Neural cell (in vitro differentiated cells): ENCODE measurements at regions not wholly inside any gene's neighbourhood (a gene's known extent, or its start where the extent isn't known, plus 50 kb on each side); places are given as distances from the start of the nearest gene placed in this dataset.

Source experiments
- H2AFZ ChIP-seq: fragments of 200-600, 300-800 bp; sonication (generic), shearing (Covaris generic); 2 replicates; pipeline ENCODE4 v1.6.0; 2014; ENCODE audit warnings: low read depth, mild to moderate bottlenecking, antibody characterized with exemption, low read length, moderate library complexity
- H3F3A ChIP-seq: fragments of 200-600 bp; shearing (Covaris generic); 2 replicates; pipeline ENCODE4 v1.6.1; 2016; ENCODE audit warnings: mild to moderate bottlenecking, moderate library complexity, mixed read lengths, antibody characterized with exemption, low read length; ENCODE audit not compliant: insufficient read depth, poor library complexity, severe bottlenecking
- H3K27ac ChIP-seq: fragments of 200-600, 300-800 bp; sonication (generic), shearing (Covaris generic); 2 replicates; pipeline ENCODE4 v1.5.1; 2014; ENCODE audit warnings: mild to moderate bottlenecking, low read length, moderate library complexity
- H3K27me3 ChIP-seq: fragments of 300-800, 200-600 bp; sonication (generic), shearing (Covaris generic); 2 replicates; pipeline ENCODE4 v1.6.0; 2014; ENCODE audit warnings: mild to moderate bottlenecking, low read depth, low read length, moderate library complexity; ENCODE audit not compliant: insufficient read depth
- H3K36me3 ChIP-seq: fragments of 300-800, 200-600 bp; sonication (generic), shearing (Covaris generic); 2 replicates; pipeline ENCODE4 v1.5.1; 2014; ENCODE audit warnings: mild to moderate bottlenecking, antibody characterized with exemption, low read length, moderate library complexity; ENCODE audit not compliant: insufficient read depth
- H3K4me2 ChIP-seq: fragments of 300-800, 200-600 bp; sonication (generic), shearing (Covaris generic); 2 replicates; pipeline ENCODE4 v1.6.0; 2014; ENCODE audit warnings: mild to moderate bottlenecking, low read length
- H3K4me3 ChIP-seq: fragments of 300-800, 200-600 bp; sonication (generic), shearing (Covaris generic); 2 replicates; pipeline ENCODE4 v1.5.1; 2014; ENCODE audit warnings: mild to moderate bottlenecking, low read length, moderate library complexity
- H3K79me2 ChIP-seq: fragments of 200-600 bp; shearing (Covaris generic); replicated peaks from 2 replicates; pipeline ENCODE4 v1.6.0; 2014; ENCODE audit warnings: mild to moderate bottlenecking, low read length, moderate library complexity; ENCODE audit not compliant: insufficient read depth
- H3K9ac ChIP-seq: fragments of 300-800, 200-600 bp; sonication (generic), shearing (Covaris generic); 2 replicates; pipeline ENCODE4 v1.6.1; 2016; ENCODE audit warnings: mild to moderate bottlenecking, low read length, mixed read lengths
- H3K9me2 ChIP-seq: fragments of 200-600 bp; shearing (Covaris generic); 2 replicates; pipeline ENCODE4 v1.6.1; 2016; ENCODE audit warnings: mild to moderate bottlenecking, low read length, mixed read lengths; ENCODE audit not compliant: insufficient read depth
- H3K9me3 ChIP-seq: fragments of 200-600, 300-800 bp; sonication (generic), shearing (Covaris generic); 2 replicates; pipeline ENCODE4 v1.6.1; 2016; ENCODE audit warnings: mild to moderate bottlenecking, mixed run types, low read length, moderate library complexity, mixed read lengths
- H4K20me1 ChIP-seq: fragments of 200-600 bp; shearing (Covaris generic); 2 replicates; pipeline ENCODE4 v1.6.1; 2016; ENCODE audit warnings: mild to moderate bottlenecking, mixed run types; ENCODE audit not compliant: insufficient read depth
- REST ChIP-seq: IDR thresholded peaks from 2 replicates; pipeline ENCODE4 v1.6.1; 2012; ENCODE audit warnings: borderline replicate concordance
- TF ChIP-seq, protein P1 (sequence below): fragments of 450-650 bp; IDR thresholded peaks from 2 replicates; pipeline ENCODE4 v1.5.1; 2014; ENCODE audit warnings: antibody characterized with exemption, mild to moderate bottlenecking, moderate library complexity; ENCODE audit not compliant: poor library complexity, severe bottlenecking

DNA sequence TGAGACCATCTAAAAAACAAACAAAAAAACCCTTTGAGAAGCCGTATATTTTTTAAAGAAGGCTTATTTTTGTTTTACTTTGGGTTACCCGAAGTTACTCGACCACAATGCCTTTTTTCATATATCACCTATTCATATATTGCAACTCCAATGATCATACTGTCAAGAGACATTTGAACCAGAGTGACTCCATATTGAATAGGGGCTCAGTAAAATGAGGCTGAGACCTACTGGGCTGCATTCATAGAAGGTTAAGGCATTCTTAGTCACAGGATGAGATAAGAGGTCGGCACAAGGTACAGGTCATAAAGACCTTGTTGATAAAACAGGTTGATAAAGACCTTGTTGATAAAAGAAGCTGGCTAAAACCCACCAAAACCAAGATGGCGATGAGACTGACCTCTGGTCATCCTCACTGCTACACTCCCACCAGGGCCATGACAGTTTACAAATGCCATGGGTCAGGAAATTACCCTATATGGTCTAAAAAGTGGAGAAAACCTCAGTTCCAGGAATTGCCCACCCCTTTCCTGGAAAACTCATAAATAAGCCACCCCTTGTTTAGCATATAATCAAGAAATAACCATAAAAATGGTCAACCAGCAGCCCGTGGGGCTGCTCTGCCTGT lies 50.0 kb upstream of the PKP2 start:
- Histone ChIP-seq H4K20me1 (no peaks in the 10 kb centered on the region), H3K9ac (no peak overlapping the region), H3K4me3 (no peak overlapping the region), H3K79me2 (no peaks in the 10 kb centered on the region), H3K27ac (no peak overlapping the region), H3K9me3 (no peaks in the 10 kb centered on the region), H3K36me3 (no peaks in the 10 kb centered on the region), H3K4me2 (no peak overlapping the region), H3K9me2 (no peaks in the 10 kb centered on the region), H2AFZ (no peak overlapping the region), H3F3A (no peaks in the 10 kb centered on the region), H3K27me3 (no peaks in the 10 kb centered on the region)
- TF ChIP-seq REST: no peak
- TF ChIP-seq, protein P1, sequence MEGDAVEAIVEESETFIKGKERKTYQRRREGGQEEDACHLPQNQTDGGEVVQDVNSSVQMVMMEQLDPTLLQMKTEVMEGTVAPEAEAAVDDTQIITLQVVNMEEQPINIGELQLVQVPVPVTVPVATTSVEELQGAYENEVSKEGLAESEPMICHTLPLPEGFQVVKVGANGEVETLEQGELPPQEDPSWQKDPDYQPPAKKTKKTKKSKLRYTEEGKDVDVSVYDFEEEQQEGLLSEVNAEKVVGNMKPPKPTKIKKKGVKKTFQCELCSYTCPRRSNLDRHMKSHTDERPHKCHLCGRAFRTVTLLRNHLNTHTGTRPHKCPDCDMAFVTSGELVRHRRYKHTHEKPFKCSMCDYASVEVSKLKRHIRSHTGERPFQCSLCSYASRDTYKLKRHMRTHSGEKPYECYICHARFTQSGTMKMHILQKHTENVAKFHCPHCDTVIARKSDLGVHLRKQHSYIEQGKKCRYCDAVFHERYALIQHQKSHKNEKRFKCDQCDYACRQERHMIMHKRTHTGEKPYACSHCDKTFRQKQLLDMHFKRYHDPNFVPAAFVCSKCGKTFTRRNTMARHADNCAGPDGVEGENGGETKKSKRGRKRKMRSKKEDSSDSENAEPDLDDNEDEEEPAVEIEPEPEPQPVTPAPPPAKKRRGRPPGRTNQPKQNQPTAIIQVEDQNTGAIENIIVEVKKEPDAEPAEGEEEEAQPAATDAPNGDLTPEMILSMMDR: no peak
